ENCODE measurements at regions not wholly inside any gene's neighbourhood (a gene's known extent, or its start where the extent isn't known, plus 50 kb on each side); places are given as distances from the start of the nearest gene placed in this dataset.
"Not testable (repeated sequence)": the region's sequence is repeated elsewhere in the genome, so short reads cannot be mapped to it uniquely, and the experiment has no call there.

GRCh38 chrX:150270622-150271021 is 92.5 kb upstream of the MAMLD1 start:
- Histone ChIP-seq H3K36me3 (replicated peaks; ENCODE audit: insufficient read depth, low read depth) (no peaks in the 10 kb centered on the region), H3K79me2 (no peaks in the 10 kb centered on the region), H3K9me2 (replicated peaks; ENCODE audit: insufficient read depth) (no peaks in the 10 kb centered on the region), H2AFZ (no peak overlapping the region), H4K20me1 (ENCODE audit: insufficient read depth, poor library complexity, severe bottlenecking) (no peaks in the 10 kb centered on the region), H3K27ac (peak overlapping the region; percentile 46), H3K9me3 (ENCODE audit: low read depth) (no peaks in the 10 kb centered on the region), H3K4me2 (peak overlapping the region; percentile 38), H3K4me1 (ENCODE audit: insufficient read depth) (peaks cover 5% of the 10 kb centered on the region), H3K4me3 (no peak overlapping the region), H3K27me3 (no peaks in the 10 kb centered on the region)
- 50% methylated on average over 3 of the region's 3 CpGs for WGBS (ENCODE audit: low lambda C conversion rate, missing lambda C conversion rate)
- TF ChIP-seq, protein P1, sequence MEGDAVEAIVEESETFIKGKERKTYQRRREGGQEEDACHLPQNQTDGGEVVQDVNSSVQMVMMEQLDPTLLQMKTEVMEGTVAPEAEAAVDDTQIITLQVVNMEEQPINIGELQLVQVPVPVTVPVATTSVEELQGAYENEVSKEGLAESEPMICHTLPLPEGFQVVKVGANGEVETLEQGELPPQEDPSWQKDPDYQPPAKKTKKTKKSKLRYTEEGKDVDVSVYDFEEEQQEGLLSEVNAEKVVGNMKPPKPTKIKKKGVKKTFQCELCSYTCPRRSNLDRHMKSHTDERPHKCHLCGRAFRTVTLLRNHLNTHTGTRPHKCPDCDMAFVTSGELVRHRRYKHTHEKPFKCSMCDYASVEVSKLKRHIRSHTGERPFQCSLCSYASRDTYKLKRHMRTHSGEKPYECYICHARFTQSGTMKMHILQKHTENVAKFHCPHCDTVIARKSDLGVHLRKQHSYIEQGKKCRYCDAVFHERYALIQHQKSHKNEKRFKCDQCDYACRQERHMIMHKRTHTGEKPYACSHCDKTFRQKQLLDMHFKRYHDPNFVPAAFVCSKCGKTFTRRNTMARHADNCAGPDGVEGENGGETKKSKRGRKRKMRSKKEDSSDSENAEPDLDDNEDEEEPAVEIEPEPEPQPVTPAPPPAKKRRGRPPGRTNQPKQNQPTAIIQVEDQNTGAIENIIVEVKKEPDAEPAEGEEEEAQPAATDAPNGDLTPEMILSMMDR (IDR thresholded peaks at IDR 0.05; ENCODE audit: poor library complexity), result no peak
- no peak for TF ChIP-seq EZH2 (IDR thresholded peaks at IDR 0.05; ENCODE audit: borderline replicate concordance)
- no peak for TF ChIP-seq EZH2phosphoT487 (IDR thresholded peaks at IDR 0.05; ENCODE audit: low read depth, severe bottlenecking, unreplicated experiment)
- no peak for DNase-seq (ENCODE audit: low spot score)

GRCh38 chrX:150273575-150274294 is 89.4 kb upstream of the MAMLD1 start:
- not testable (repeated sequence) for DNase-seq (ENCODE audit: low spot score); H3K27ac ChIP-seq; H3K79me2 ChIP-seq; H3K9me3 ChIP-seq (ENCODE audit: low read depth); H2AFZ ChIP-seq; H3K9me2 ChIP-seq (replicated peaks; ENCODE audit: insufficient read depth); H3K27me3 ChIP-seq; H3K36me3 ChIP-seq (replicated peaks; ENCODE audit: insufficient read depth, low read depth); H3K4me3 ChIP-seq; H4K20me1 ChIP-seq (ENCODE audit: insufficient read depth, poor library complexity, severe bottlenecking); H3K4me1 ChIP-seq (ENCODE audit: insufficient read depth); H3K4me2 ChIP-seq
- 67% methylated on average over 4 of the region's 4 CpGs for WGBS (ENCODE audit: low lambda C conversion rate, missing lambda C conversion rate)

DNA sequence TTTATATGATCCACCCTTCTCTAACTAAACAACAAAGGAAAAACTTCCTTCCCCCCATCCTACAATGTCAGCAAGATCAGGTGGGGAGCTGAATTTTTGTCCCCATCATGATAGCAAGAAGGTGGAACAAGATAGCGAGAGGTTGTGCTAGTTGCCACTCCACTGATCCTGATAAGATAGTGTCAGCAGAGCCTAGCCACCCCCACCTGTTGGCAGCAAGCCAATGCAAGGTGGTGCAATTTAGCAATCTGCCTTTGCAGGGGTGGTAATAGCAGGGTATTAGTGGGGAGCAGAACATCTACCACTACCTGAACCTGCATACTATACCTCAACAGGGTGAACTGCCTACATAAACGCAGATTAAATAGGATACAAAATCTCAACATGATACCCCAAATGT is 80.2 kb upstream of the MAMLD1 start:
- H3K27ac ChIP-seq, result no peak overlapping the region
- H3K4me1 ChIP-seq (ENCODE audit: insufficient read depth), result no peaks in the 10 kb centered on the region
- H2AFZ ChIP-seq, result no peak overlapping the region
- H3K79me2 ChIP-seq, result no peaks in the 10 kb centered on the region
- no peak overlapping the region for H3K4me2 ChIP-seq
- H3K27me3 ChIP-seq, result no peaks in the 10 kb centered on the region
- TF ChIP-seq EZH2 (IDR thresholded peaks at IDR 0.05; ENCODE audit: borderline replicate concordance) (no peak), EZH2phosphoT487 (IDR thresholded peaks at IDR 0.05; ENCODE audit: low read depth, severe bottlenecking, unreplicated experiment) (no peak)
- TF ChIP-seq, protein P1 (IDR thresholded peaks at IDR 0.05; ENCODE audit: poor library complexity), result no peak
- H3K4me3 ChIP-seq, result no peak overlapping the region
- 43% methylated on average over 2 of the region's 2 CpGs for WGBS (ENCODE audit: low lambda C conversion rate, missing lambda C conversion rate)
- no peaks in the 10 kb centered on the region for H3K9me3 ChIP-seq (ENCODE audit: low read depth)
- DNase-seq (ENCODE audit: low spot score), result no peak
- H3K9me2 ChIP-seq (replicated peaks; ENCODE audit: insufficient read depth), result no peaks in the 10 kb centered on the region
- H3K36me3 ChIP-seq (replicated peaks; ENCODE audit: insufficient read depth, low read depth), result no peaks in the 10 kb centered on the region
- H4K20me1 ChIP-seq (ENCODE audit: insufficient read depth, poor library complexity, severe bottlenecking), result no peaks in the 10 kb centered on the region

DNA sequence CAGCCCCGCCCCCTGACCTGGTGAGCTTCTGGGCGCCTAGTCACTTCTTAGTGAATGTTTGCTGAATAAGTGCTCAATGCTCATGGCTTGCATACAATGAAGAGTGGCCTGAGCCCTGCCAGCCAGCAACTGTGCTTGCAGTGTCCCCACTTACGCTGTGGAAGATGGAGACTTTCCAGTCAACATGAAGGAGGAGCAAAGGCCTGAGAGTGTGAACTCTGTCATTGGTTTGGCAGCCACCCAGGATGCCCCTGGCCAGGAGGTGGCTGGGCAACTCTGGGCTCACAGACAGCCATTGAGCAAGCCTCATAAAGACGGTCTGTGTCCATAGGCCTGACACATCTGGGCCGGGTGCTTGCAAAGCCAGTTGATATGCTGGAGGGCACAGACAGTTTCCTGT is 72.1 kb upstream of the MAMLD1 start:
- Histone ChIP-seq H3K9me3 (ENCODE audit: low read depth) (no peaks in the 10 kb centered on the region), H4K20me1 (ENCODE audit: insufficient read depth, poor library complexity, severe bottlenecking) (no peaks in the 10 kb centered on the region), H3K9me2 (replicated peaks; ENCODE audit: insufficient read depth) (no peaks in the 10 kb centered on the region), H3K4me2 (no peak overlapping the region), H2AFZ (no peak overlapping the region), H3K27ac (no peak overlapping the region), H3K4me3 (no peak overlapping the region), H3K4me1 (ENCODE audit: insufficient read depth) (no peaks in the 10 kb centered on the region), H3K79me2 (no peaks in the 10 kb centered on the region), H3K36me3 (replicated peaks; ENCODE audit: insufficient read depth, low read depth) (no peaks in the 10 kb centered on the region), H3K27me3 (no peaks in the 10 kb centered on the region)
- no peak for TF ChIP-seq EZH2phosphoT487 (IDR thresholded peaks at IDR 0.05; ENCODE audit: low read depth, severe bottlenecking, unreplicated experiment)
- TF ChIP-seq, protein P1 (IDR thresholded peaks at IDR 0.05; ENCODE audit: poor library complexity), result no peak
- TF ChIP-seq EZH2 (IDR thresholded peaks at IDR 0.05; ENCODE audit: borderline replicate concordance), result no peak
- DNase-seq (ENCODE audit: low spot score), result no peak
- WGBS (ENCODE audit: low lambda C conversion rate, missing lambda C conversion rate), result 79% methylated on average over 5 of the region's 5 CpGs
